NOMO-1 treated with dmso at 0.1 percent for 144 hours (cell line): ENCODE measurements at regions not wholly inside any gene's neighbourhood (a gene's known extent, or its start where the extent isn't known, plus 50 kb on each side); places are given as distances from the start of the nearest gene placed in this dataset.
A peak's percentile ranks its signal among the peaks of the same experiment; 100 is the strongest.

ENCODE experiments used
- DNase-seq: peaks from one replicate; lab custom pipeline; 2025; ENCODE audit not compliant: unreplicated experiment; lab: John Stamatoyannopoulos, UW

GRCh38 chr1:101664726-101665125, 332.0 kb downstream of the OLFM3 start:
- no peak for DNase-seq

- no peak for DNase-seq
Measured at GRCh38 chr1:101667761-101668160, 329.0 kb downstream of the OLFM3 start.

GRCh38 chr1:101683136-101683535, 313.6 kb downstream of the OLFM3 start:
- DNase-seq, result no peak

GRCh38 chr1:101683561-101683960, 313.2 kb downstream of the OLFM3 start:
- no peak for DNase-seq

- DNase-seq, result no peak
Measured at GRCh38 chr1:101697072-101697471, 299.7 kb downstream of the OLFM3 start.

- no peak for DNase-seq
Measured at GRCh38 chr1:101698681-101699080, 298.0 kb downstream of the OLFM3 start.

- DNase-seq, result no peak
Measured at GRCh38 chr1:101704895-101705294, 291.8 kb downstream of the OLFM3 start.

- no peak for DNase-seq
Measured at GRCh38 chr1:101706366-101706765, 290.4 kb downstream of the OLFM3 start.

GRCh38 chr1:101709721-101710120, 287.0 kb downstream of the OLFM3 start:
- no peak for DNase-seq

- DNase-seq, result no peak
Measured at GRCh38 chr1:101713760-101714159, 283.0 kb downstream of the OLFM3 start.

- no peak for DNase-seq
Measured at GRCh38 chr1:101723415-101723814, 273.3 kb downstream of the OLFM3 start.

- no peak for DNase-seq
Measured at GRCh38 chr1:101728029-101728428, 268.7 kb downstream of the OLFM3 start.

- no peak for DNase-seq
Measured at GRCh38 chr1:101730559-101730958, 266.2 kb downstream of the OLFM3 start.

- DNase-seq, result no peak
Measured at GRCh38 chr1:101732261-101732660, 264.5 kb downstream of the OLFM3 start.

GRCh38 chr1:101733340-101733739, 263.4 kb downstream of the OLFM3 start:
- no peak for DNase-seq

- DNase-seq, result peak; percentile 3
Measured at GRCh38 chr1:101738475-101738874, 258.3 kb downstream of the OLFM3 start.

GRCh38 chr1:101739146-101739545, 257.6 kb downstream of the OLFM3 start:
- no peak for DNase-seq

- no peak for DNase-seq
Measured at GRCh38 chr1:101739826-101740330, 256.8 kb downstream of the OLFM3 start.

GRCh38 chr1:101741910-101742309, 254.8 kb downstream of the OLFM3 start:
- DNase-seq, result no peak

GRCh38 chr1:101742509-101742908, 254.2 kb downstream of the OLFM3 start:
- no peak for DNase-seq

GRCh38 chr1:101745551-101746270, 251.0 kb downstream of the OLFM3 start:
- no peak for DNase-seq

- DNase-seq, result no peak
Measured at GRCh38 chr1:101748077-101748476, 248.6 kb downstream of the OLFM3 start.
